Naive B cell (primary cell): ENCODE measurements at regions not wholly inside any gene's neighbourhood (a gene's known extent, or its start where the extent isn't known, plus 50 kb on each side); places are given as distances from the start of the nearest gene placed in this dataset.
A peak's percentile ranks its signal among the peaks of the same experiment; 100 is the strongest.

ENCODE experiments used
- ATAC-seq, 2 donors: fragments of 150-1000 bp; cut with Tn5 transposase; 2 replicates each; pipeline ENCODE4 v1.10.0; 2021; ENCODE audit warnings: low read depth in 2 of 2, mild to moderate bottlenecking in 2 of 2, moderate library complexity in 2 of 2
- DNase-seq: peaks from one replicate; pipeline ENCODE4 v3.0.0; 2022
- H3K27ac Mint-ChIP-seq, 6 donors: one replicate each; pipeline ENCODE4 v1.8.0; 2020 to 2022; ENCODE audit warnings: mild to moderate bottlenecking in 6 of 6, mixed read lengths in 6 of 6, moderate library complexity in 5 of 6, inconsistent platforms in 2 of 6
- H3K27me3 Mint-ChIP-seq, 3 donors: one replicate each; pipeline ENCODE4 v1.8.0; 2021 to 2022; ENCODE audit warnings: mixed read lengths in 3 of 3, mild to moderate bottlenecking in 1 of 3
- H3K36me3 Mint-ChIP-seq, 2 donors: one replicate each; pipeline ENCODE4 v1.8.0; 2020 to 2022; ENCODE audit warnings: mixed read lengths in 2 of 2, inconsistent platforms in 1 of 2, mild to moderate bottlenecking in 1 of 2
- H3K4me1 Mint-ChIP-seq, 3 donors: one replicate each; pipeline ENCODE4 v1.8.0; 2020 to 2022; ENCODE audit warnings: mixed read lengths in 3 of 3, inconsistent platforms in 1 of 3, mild to moderate bottlenecking in 1 of 3, moderate library complexity in 1 of 3
- H3K4me3 Mint-ChIP-seq, 8 donors: one replicate each; pipeline ENCODE4 v1.8.0; 2020 to 2022; ENCODE audit warnings: mild to moderate bottlenecking in 8 of 8, mixed read lengths in 8 of 8, moderate library complexity in 8 of 8, inconsistent platforms in 2 of 8
- H3K9me3 Mint-ChIP-seq, 7 donors: one replicate each; pipeline ENCODE4 v1.8.0; 2020 to 2022; ENCODE audit warnings: mixed read lengths in 7 of 7, mild to moderate bottlenecking in 5 of 7, inconsistent platforms in 2 of 7, moderate library complexity in 1 of 7

GRCh38 chr1:240693036-240693435 is 81.1 kb upstream of the GREM2 start:
- DNase-seq (no peak), ATAC-seq (no peak)
- H3K4me3 Mint-ChIP-seq: no peak overlapping the region
- no peak overlapping the region for H3K27ac Mint-ChIP-seq
- peaks cover 0 to 2% (median 0%) of the 10 kb centered on the region in 3 donors for H3K4me1 Mint-ChIP-seq
- peaks cover 0 to 2% (median 0%) of the 10 kb centered on the region in 7 donors for H3K9me3 Mint-ChIP-seq
- H3K27me3 Mint-ChIP-seq: peaks cover 0 to 8% (median 0%) of the 10 kb centered on the region in 3 donors
- H3K36me3 Mint-ChIP-seq: no peaks in the 10 kb centered on the region

- Mint-ChIP-seq H3K27ac (no peak overlapping the region), H3K4me1 (peaks cover 0 to 8% (median 0%) of the 10 kb centered on the region in 3 donors), H3K27me3 (peaks cover 0 to 8% (median 0%) of the 10 kb centered on the region in 3 donors), H3K4me3 (no peak overlapping the region), H3K9me3 (peaks cover 0 to 2% (median 0%) of the 10 kb centered on the region in 7 donors), H3K36me3 (no peaks in the 10 kb centered on the region)
- ATAC-seq (no peak), DNase-seq (no peak)
These were observed 80.2 kb upstream of the GREM2 start for GRCh38 chr1:240691909-240692705.

- H3K9me3 Mint-ChIP-seq: peaks cover 0 to 2% (median 0%) of the 10 kb centered on the region in 7 donors
- H3K27ac Mint-ChIP-seq: no peak overlapping the region
- H3K36me3 Mint-ChIP-seq: no peaks in the 10 kb centered on the region
- H3K27me3 Mint-ChIP-seq: peaks cover 0 to 8% (median 0%) of the 10 kb centered on the region in 3 donors
- H3K4me3 Mint-ChIP-seq: no peak overlapping the region
- ATAC-seq: no peak
- H3K4me1 Mint-ChIP-seq: peaks cover 0 to 8% (median 0%) of the 10 kb centered on the region in 3 donors
- no peak for DNase-seq
These were observed 79.5 kb upstream of the GREM2 start for GRCh38 chr1:240691501-240691900.

- no peak for ATAC-seq
- Mint-ChIP-seq H3K9me3 (peaks cover 0 to 2% (median 0%) of the 10 kb centered on the region in 7 donors), H3K27ac (no peak overlapping the region), H3K36me3 (no peaks in the 10 kb centered on the region), H3K27me3 (no peaks in the 10 kb centered on the region), H3K4me3 (no peak overlapping the region), H3K4me1 (peaks cover 0 to 8% (median 0%) of the 10 kb centered on the region in 3 donors)
- DNase-seq: no peak
These were observed 75.9 kb upstream of the GREM2 start for GRCh38 chr1:240687820-240688219.

- Mint-ChIP-seq H3K4me1 (peaks cover 0 to 8% (median 0%) of the 10 kb centered on the region in 3 donors), H3K36me3 (peaks cover 0 to 4% of the 10 kb centered on the region in 2 donors), H3K9me3 (peaks cover 0 to 16% (median 7%) of the 10 kb centered on the region in 7 donors), H3K27me3 (no peaks in the 10 kb centered on the region), H3K4me3 (no peak overlapping the region), H3K27ac (peak overlapping the region in 1 of 6 donors; percentile 24)
- ATAC-seq (no peak), DNase-seq (no peak)
These were observed 71.6 kb upstream of the GREM2 start for GRCh38 chr1:240683576-240683975.

- H3K4me1 Mint-ChIP-seq: peaks cover 0 to 5% (median 0%) of the 10 kb centered on the region in 3 donors
- DNase-seq: no peak
- H3K27me3 Mint-ChIP-seq: no peaks in the 10 kb centered on the region
- no peak for ATAC-seq
- H3K36me3 Mint-ChIP-seq: peaks cover 0 to 4% of the 10 kb centered on the region in 2 donors
- peak overlapping the region in 1 of 6 donors; percentile 70 for H3K27ac Mint-ChIP-seq
- peaks cover 0 to 16% (median 7%) of the 10 kb centered on the region in 7 donors for H3K9me3 Mint-ChIP-seq
- no peak overlapping the region for H3K4me3 Mint-ChIP-seq
These were observed 70.9 kb upstream of the GREM2 start for GRCh38 chr1:240682859-240683242.

GRCh38 chr1:240682166-240682858 is 70.4 kb upstream of the GREM2 start:
- no peak overlapping the region for H3K27ac Mint-ChIP-seq
- no peak overlapping the region for H3K4me3 Mint-ChIP-seq
- peaks cover 0 to 16% (median 7%) of the 10 kb centered on the region in 7 donors for H3K9me3 Mint-ChIP-seq
- no peaks in the 10 kb centered on the region for H3K4me1 Mint-ChIP-seq
- H3K27me3 Mint-ChIP-seq: no peaks in the 10 kb centered on the region
- DNase-seq: no peak
- no peak for ATAC-seq
- H3K36me3 Mint-ChIP-seq: peaks cover 0 to 4% of the 10 kb centered on the region in 2 donors

GRCh38 chr1:240672132-240672811 is 60.3 kb upstream of the GREM2 start:
- no peaks in the 10 kb centered on the region for H3K27me3 Mint-ChIP-seq
- DNase-seq (no peak), ATAC-seq (no peak)
- no peak overlapping the region for H3K4me3 Mint-ChIP-seq
- H3K36me3 Mint-ChIP-seq: no peaks in the 10 kb centered on the region
- no peak overlapping the region for H3K27ac Mint-ChIP-seq
- no peaks in the 10 kb centered on the region for H3K4me1 Mint-ChIP-seq
- H3K9me3 Mint-ChIP-seq: peaks cover 0 to 7% (median 2%) of the 10 kb centered on the region in 7 donors

- H3K4me3 Mint-ChIP-seq: no peak overlapping the region
- H3K27me3 Mint-ChIP-seq: no peaks in the 10 kb centered on the region
- H3K9me3 Mint-ChIP-seq: peaks cover 0 to 9% (median 3%) of the 10 kb centered on the region in 7 donors
- DNase-seq (no peak), ATAC-seq (no peak)
- no peaks in the 10 kb centered on the region for H3K4me1 Mint-ChIP-seq
- peak overlapping the region in 1 of 6 donors; percentile 48 for H3K27ac Mint-ChIP-seq
- no peaks in the 10 kb centered on the region for H3K36me3 Mint-ChIP-seq
These were observed 55.4 kb upstream of the GREM2 start for GRCh38 chr1:240667351-240667750.

- Mint-ChIP-seq H3K9me3 (peaks cover 0 to 9% (median 3%) of the 10 kb centered on the region in 7 donors), H3K27me3 (no peaks in the 10 kb centered on the region), H3K4me3 (no peak overlapping the region)
These were observed 54.7 kb upstream of the GREM2 start for GRCh38 chr1:240666568-240667198.

GRCh38 chr1:240663169-240663879 is 51.4 kb upstream of the GREM2 start:
- Mint-ChIP-seq H3K4me3 (no peak overlapping the region), H3K27me3 (no peaks in the 10 kb centered on the region), H3K36me3 (no peaks in the 10 kb centered on the region), H3K9me3 (peaks cover 0 to 9% (median 3%) of the 10 kb centered on the region in 7 donors), H3K27ac (no peak overlapping the region), H3K4me1 (no peaks in the 10 kb centered on the region)
- ATAC-seq: no peak
- DNase-seq: no peak

More at GRCh38 chr1:240666568-240667198, 54.7 kb upstream of the GREM2 start:
- ATAC-seq (no peak), DNase-seq (no peak)
- no peaks in the 10 kb centered on the region for H3K4me1 Mint-ChIP-seq
- H3K27ac Mint-ChIP-seq: no peak overlapping the region
- H3K36me3 Mint-ChIP-seq: no peaks in the 10 kb centered on the region
